ENCODE measurements at regions not wholly inside any gene's neighbourhood (a gene's known extent, or its start where the extent isn't known, plus 50 kb on each side); places are given as distances from the start of the nearest gene placed in this dataset.
"Not testable (repeated sequence)": the region's sequence is repeated elsewhere in the genome, so short reads cannot be mapped to it uniquely, and the experiment has no call there.

DNA sequence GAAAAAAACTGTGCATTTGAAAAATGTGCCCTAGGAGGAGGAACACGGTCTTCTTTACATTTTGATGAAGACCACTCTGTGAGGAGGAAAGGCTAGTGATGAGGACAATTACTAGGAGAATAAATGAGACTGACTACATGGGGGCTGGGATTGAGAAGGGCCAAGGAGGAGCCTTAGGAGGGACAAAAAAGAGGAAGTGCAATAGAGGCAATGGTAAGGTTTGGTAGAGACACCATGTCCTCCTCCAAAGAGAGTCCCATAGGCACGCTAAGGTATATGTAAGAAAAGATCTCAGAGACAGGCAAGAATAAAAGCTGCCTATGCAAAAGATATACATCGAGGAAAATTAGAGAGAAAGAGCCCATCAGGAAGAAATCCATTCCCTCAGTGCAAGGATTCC lies 336.5 kb upstream of the SFRP2 start:
- no peaks in the 10 kb centered on the region for H3K9me3 Mint-ChIP-seq
- H3K27me3 Mint-ChIP-seq (ENCODE audit: insufficient read depth), result peaks cover 6% of the 10 kb centered on the region
- H3K36me3 Mint-ChIP-seq (ENCODE audit: low read depth), result no peaks in the 10 kb centered on the region
- no peak for DNase-seq (ENCODE audit: low spot score)
- no peak overlapping the region for H3K4me3 Mint-ChIP-seq
- H3K4me1 Mint-ChIP-seq (ENCODE audit: low read depth), result no peaks in the 10 kb centered on the region
- no peak overlapping the region for H3K27ac Mint-ChIP-seq
- intact Hi-C loops (cut with micrococcal nuclease), result no loop called here

- H3K4me3 Mint-ChIP-seq, result no peak overlapping the region
- DNase-seq (ENCODE audit: low spot score), result no peak
- no peaks in the 10 kb centered on the region for H3K9me3 Mint-ChIP-seq
- no peak overlapping the region for H3K27ac Mint-ChIP-seq
- H3K4me1 Mint-ChIP-seq (ENCODE audit: low read depth), result no peaks in the 10 kb centered on the region
- intact Hi-C loops (cut with micrococcal nuclease), result no loop called here
- H3K27me3 Mint-ChIP-seq (ENCODE audit: insufficient read depth), result peaks cover 8% of the 10 kb centered on the region
- no peaks in the 10 kb centered on the region for H3K36me3 Mint-ChIP-seq (ENCODE audit: low read depth)
Measured at GRCh38 chr4:154124539-154125255, 335.8 kb upstream of the SFRP2 start.

- no peaks in the 10 kb centered on the region for H3K9me3 Mint-ChIP-seq
- no peak overlapping the region for H3K27ac Mint-ChIP-seq
- H3K4me1 Mint-ChIP-seq (ENCODE audit: low read depth), result no peaks in the 10 kb centered on the region
- peaks cover 8% of the 10 kb centered on the region for H3K27me3 Mint-ChIP-seq (ENCODE audit: insufficient read depth)
- H3K36me3 Mint-ChIP-seq (ENCODE audit: low read depth), result no peaks in the 10 kb centered on the region
- intact Hi-C loops (cut with micrococcal nuclease), result no loop called here
- no peak overlapping the region for H3K4me3 Mint-ChIP-seq
- no peak for DNase-seq (ENCODE audit: low spot score)
Measured at GRCh38 chr4:154123897-154124296, 335.0 kb upstream of the SFRP2 start.

GRCh38 chr4:154120690-154121345 lies 331.9 kb upstream of the SFRP2 start:
- Mint-ChIP-seq H3K9me3 (no peaks in the 10 kb centered on the region), H3K4me3 (no peak overlapping the region)
- intact Hi-C loops (cut with micrococcal nuclease), result no loop called here

GRCh38 chr4:154120006-154120676 lies 331.3 kb upstream of the SFRP2 start:
- DNase-seq (ENCODE audit: low spot score), result no peak
- intact Hi-C loops (cut with micrococcal nuclease), result no loop called here
- Mint-ChIP-seq H3K4me3 (no peak overlapping the region), H3K27me3 (ENCODE audit: insufficient read depth) (peaks cover 8% of the 10 kb centered on the region), H3K36me3 (ENCODE audit: low read depth) (no peaks in the 10 kb centered on the region), H3K27ac (no peak overlapping the region), H3K4me1 (ENCODE audit: low read depth) (no peaks in the 10 kb centered on the region), H3K9me3 (no peaks in the 10 kb centered on the region)

More at GRCh38 chr4:154120690-154121345, 331.9 kb upstream of the SFRP2 start:
- Mint-ChIP-seq H3K27me3 (ENCODE audit: insufficient read depth) (peaks cover 8% of the 10 kb centered on the region), H3K36me3 (ENCODE audit: low read depth) (no peaks in the 10 kb centered on the region), H3K4me1 (ENCODE audit: low read depth) (no peaks in the 10 kb centered on the region), H3K27ac (no peak overlapping the region)
- no peak for DNase-seq (ENCODE audit: low spot score)

- H3K27ac Mint-ChIP-seq, result no peak overlapping the region
- DNase-seq (ENCODE audit: low spot score), result no peak
- peaks cover 8% of the 10 kb centered on the region for H3K27me3 Mint-ChIP-seq (ENCODE audit: insufficient read depth)
- intact Hi-C loops (cut with micrococcal nuclease), result no loop called here
- no peaks in the 10 kb centered on the region for H3K4me1 Mint-ChIP-seq (ENCODE audit: low read depth)
- H3K9me3 Mint-ChIP-seq, result no peaks in the 10 kb centered on the region
- H3K4me3 Mint-ChIP-seq, result no peak overlapping the region
- no peaks in the 10 kb centered on the region for H3K36me3 Mint-ChIP-seq (ENCODE audit: low read depth)
Measured at GRCh38 chr4:154119317-154119716, 330.4 kb upstream of the SFRP2 start.

GRCh38 chr4:154117726-154118125 lies 328.8 kb upstream of the SFRP2 start:
- DNase-seq (ENCODE audit: low spot score); H3K27me3 Mint-ChIP-seq (ENCODE audit: insufficient read depth); H3K9me3 Mint-ChIP-seq; H3K36me3 Mint-ChIP-seq (ENCODE audit: low read depth); intact Hi-C loops (cut with micrococcal nuclease); H3K27ac Mint-ChIP-seq; H3K4me1 Mint-ChIP-seq (ENCODE audit: low read depth); H3K4me3 Mint-ChIP-seq: not testable (repeated sequence)

GRCh38 chr4:154107337-154107736 lies 318.5 kb upstream of the SFRP2 start:
- DNase-seq (ENCODE audit: low spot score), result no peak
- H3K27me3 Mint-ChIP-seq (ENCODE audit: insufficient read depth), result no peaks in the 10 kb centered on the region
- H3K4me3 Mint-ChIP-seq, result no peak overlapping the region
- no peak overlapping the region for H3K27ac Mint-ChIP-seq
- H3K9me3 Mint-ChIP-seq, result peaks cover 4% of the 10 kb centered on the region
- intact Hi-C loops (cut with micrococcal nuclease), result no loop called here
- no peaks in the 10 kb centered on the region for H3K36me3 Mint-ChIP-seq (ENCODE audit: low read depth)
- no peaks in the 10 kb centered on the region for H3K4me1 Mint-ChIP-seq (ENCODE audit: low read depth)

DNA sequence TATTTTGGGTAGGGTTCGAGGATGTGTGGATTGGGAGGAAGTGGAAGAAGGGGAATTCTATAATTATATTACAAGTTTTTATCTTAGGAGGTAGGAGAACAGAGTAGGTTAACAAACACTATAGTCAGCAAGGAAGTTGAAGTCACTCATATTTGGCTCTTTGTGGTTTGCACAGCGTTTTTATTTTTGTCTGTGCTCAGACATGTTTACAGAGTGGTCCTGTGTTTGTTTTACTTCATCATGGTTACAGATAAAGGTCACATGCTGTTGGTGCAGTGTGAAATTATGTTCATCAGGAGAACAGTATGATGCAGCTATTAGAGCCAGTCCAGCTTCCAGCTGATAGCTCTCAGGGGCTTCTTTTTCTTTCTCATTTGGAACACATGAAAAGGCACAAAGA lies 299.9 kb upstream of the SFRP2 start:
- Mint-ChIP-seq H3K27me3 (ENCODE audit: insufficient read depth) (no peaks in the 10 kb centered on the region), H3K4me3 (no peak overlapping the region), H3K9me3 (no peaks in the 10 kb centered on the region), H3K27ac (no peak overlapping the region), H3K36me3 (ENCODE audit: low read depth) (no peaks in the 10 kb centered on the region), H3K4me1 (ENCODE audit: low read depth) (no peaks in the 10 kb centered on the region)
- no peak for DNase-seq (ENCODE audit: low spot score)
- intact Hi-C loops (cut with micrococcal nuclease), result no loop called here

- DNase-seq (ENCODE audit: low spot score), result no peak
- Mint-ChIP-seq H3K9me3 (no peaks in the 10 kb centered on the region), H3K4me1 (ENCODE audit: low read depth) (no peaks in the 10 kb centered on the region), H3K4me3 (no peak overlapping the region), H3K36me3 (ENCODE audit: low read depth) (no peaks in the 10 kb centered on the region), H3K27ac (no peak overlapping the region), H3K27me3 (ENCODE audit: insufficient read depth) (no peaks in the 10 kb centered on the region)
- intact Hi-C loops (cut with micrococcal nuclease), result no loop called here
Measured at GRCh38 chr4:154086247-154086646, 297.4 kb upstream of the SFRP2 start.

- Mint-ChIP-seq H3K4me1 (ENCODE audit: low read depth) (no peaks in the 10 kb centered on the region), H3K4me3 (no peak overlapping the region), H3K27ac (no peak overlapping the region), H3K27me3 (ENCODE audit: insufficient read depth) (no peaks in the 10 kb centered on the region), H3K9me3 (no peaks in the 10 kb centered on the region), H3K36me3 (ENCODE audit: low read depth) (no peaks in the 10 kb centered on the region)
- DNase-seq (ENCODE audit: low spot score), result no peak
- intact Hi-C loops (cut with micrococcal nuclease), result no loop called here
Measured at GRCh38 chr4:154084864-154085263, 296.0 kb upstream of the SFRP2 start.

- Mint-ChIP-seq H3K4me1 (ENCODE audit: low read depth) (no peaks in the 10 kb centered on the region), H3K4me3 (no peak overlapping the region)
- intact Hi-C loops (cut with micrococcal nuclease), result no loop called here
Measured at GRCh38 chr4:154082760-154083535, 294.1 kb upstream of the SFRP2 start.

GRCh38 chr4:154081391-154081790 lies 292.5 kb upstream of the SFRP2 start:
- no peak overlapping the region for H3K27ac Mint-ChIP-seq
- no peak for DNase-seq (ENCODE audit: low spot score)
- no peak overlapping the region for H3K4me3 Mint-ChIP-seq
- H3K27me3 Mint-ChIP-seq (ENCODE audit: insufficient read depth), result no peaks in the 10 kb centered on the region
- H3K36me3 Mint-ChIP-seq (ENCODE audit: low read depth), result no peaks in the 10 kb centered on the region
- no peaks in the 10 kb centered on the region for H3K4me1 Mint-ChIP-seq (ENCODE audit: low read depth)
- intact Hi-C loops (cut with micrococcal nuclease), result no loop called here
- H3K9me3 Mint-ChIP-seq, result no peaks in the 10 kb centered on the region

More at GRCh38 chr4:154082760-154083535, 294.1 kb upstream of the SFRP2 start:
- H3K27me3 Mint-ChIP-seq (ENCODE audit: insufficient read depth), result no peaks in the 10 kb centered on the region
- H3K9me3 Mint-ChIP-seq, result no peaks in the 10 kb centered on the region
- DNase-seq (ENCODE audit: low spot score), result no peak
- no peaks in the 10 kb centered on the region for H3K36me3 Mint-ChIP-seq (ENCODE audit: low read depth)
- no peak overlapping the region for H3K27ac Mint-ChIP-seq

Data from activated T-helper 1 cell treated with anti-CD3 and anti-CD28 coated beads, Interleukin-12 subunit alpha, Interleukin-12 subunit beta, Interleukin-2, Interleukin-4 antibody, amounts not matched to agents 30 ng/mL and 10 ng/mL and 1 ng/mL, durations not matched to agents 14 hours and 24 hours and 36 hours (primary cell).